GM23338 (cell line): ENCODE measurements at regions not wholly inside any gene's neighbourhood (a gene's known extent, or its start where the extent isn't known, plus 50 kb on each side); places are given as distances from the start of the nearest gene placed in this dataset.

ENCODE experiments used
- CTCF ChIP-seq, 2 experiments: fragments of 200-600 bp in 1 of 2; sonication (generic) in 1 of 2; conservative IDR thresholded peaks; 2 replicates each; pipeline versions ENCODE4 v1.5.1 to v1.6.1; 2016 to 2017; ENCODE audit warnings: antibody characterized with exemption in 2 of 2, low read depth in 2 of 2, mild to moderate bottlenecking in 2 of 2, moderate library complexity in 1 of 2
- EZH2 ChIP-seq: fragments of 200-600 bp; sonication (generic); IDR thresholded peaks from one replicate; pipeline ENCODE4 v1.8.0; 2017; ENCODE audit warnings: antibody characterized with exemption, mild to moderate bottlenecking, low read depth; ENCODE audit not compliant: unreplicated experiment
- EZH2phosphoT487 ChIP-seq: fragments of 200-600 bp; sonication (generic); IDR thresholded peaks from one replicate; pipeline ENCODE4 v1.8.1; 2018; ENCODE audit warnings: antibody characterized with exemption; ENCODE audit not compliant: unreplicated experiment
- JUNB ChIP-seq: IDR thresholded peaks from one replicate; pipeline ENCODE4 v1.6.1; 2016; ENCODE audit warnings: antibody characterized with exemption; ENCODE audit not compliant: unreplicated experiment
- POLR2AphosphoS5 ChIP-seq: IDR thresholded peaks from 2 replicates; pipeline ENCODE4 v1.6.1; 2016; ENCODE audit warnings: antibody characterized with exemption, low read depth
- ZNF114 ChIP-seq: fragments of 250-450 bp; sonication (Bioruptor Pico); IDR thresholded peaks from 2 replicates; pipeline ENCODE4 v1.5.0; 2020; ENCODE audit warnings: mild to moderate bottlenecking, moderate library complexity
- TF ChIP-seq, protein P1 (sequence below): IDR thresholded peaks from one replicate; pipeline ENCODE4 v1.6.1; 2018; ENCODE audit warnings: antibody characterized with exemption; ENCODE audit not compliant: unreplicated experiment

GRCh38 chr1:244291236-244292201 lies 160.2 kb downstream of the ADSS2 start:
- TF ChIP-seq CTCF (conservative IDR thresholded peaks at IDR 0.05; ENCODE audit: low read depth in 2 of 2) (no peak), POLR2AphosphoS5 (no peak), EZH2 (no peak), EZH2phosphoT487 (no peak), ZNF114 (CRISPR knock-in tag) (no peak), JUNB (no peak)
- TF ChIP-seq, protein P1, sequence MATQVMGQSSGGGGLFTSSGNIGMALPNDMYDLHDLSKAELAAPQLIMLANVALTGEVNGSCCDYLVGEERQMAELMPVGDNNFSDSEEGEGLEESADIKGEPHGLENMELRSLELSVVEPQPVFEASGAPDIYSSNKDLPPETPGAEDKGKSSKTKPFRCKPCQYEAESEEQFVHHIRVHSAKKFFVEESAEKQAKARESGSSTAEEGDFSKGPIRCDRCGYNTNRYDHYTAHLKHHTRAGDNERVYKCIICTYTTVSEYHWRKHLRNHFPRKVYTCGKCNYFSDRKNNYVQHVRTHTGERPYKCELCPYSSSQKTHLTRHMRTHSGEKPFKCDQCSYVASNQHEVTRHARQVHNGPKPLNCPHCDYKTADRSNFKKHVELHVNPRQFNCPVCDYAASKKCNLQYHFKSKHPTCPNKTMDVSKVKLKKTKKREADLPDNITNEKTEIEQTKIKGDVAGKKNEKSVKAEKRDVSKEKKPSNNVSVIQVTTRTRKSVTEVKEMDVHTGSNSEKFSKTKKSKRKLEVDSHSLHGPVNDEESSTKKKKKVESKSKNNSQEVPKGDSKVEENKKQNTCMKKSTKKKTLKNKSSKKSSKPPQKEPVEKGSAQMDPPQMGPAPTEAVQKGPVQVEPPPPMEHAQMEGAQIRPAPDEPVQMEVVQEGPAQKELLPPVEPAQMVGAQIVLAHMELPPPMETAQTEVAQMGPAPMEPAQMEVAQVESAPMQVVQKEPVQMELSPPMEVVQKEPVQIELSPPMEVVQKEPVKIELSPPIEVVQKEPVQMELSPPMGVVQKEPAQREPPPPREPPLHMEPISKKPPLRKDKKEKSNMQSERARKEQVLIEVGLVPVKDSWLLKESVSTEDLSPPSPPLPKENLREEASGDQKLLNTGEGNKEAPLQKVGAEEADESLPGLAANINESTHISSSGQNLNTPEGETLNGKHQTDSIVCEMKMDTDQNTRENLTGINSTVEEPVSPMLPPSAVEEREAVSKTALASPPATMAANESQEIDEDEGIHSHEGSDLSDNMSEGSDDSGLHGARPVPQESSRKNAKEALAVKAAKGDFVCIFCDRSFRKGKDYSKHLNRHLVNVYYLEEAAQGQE, result no peak
